ENCODE measurements at regions not wholly inside any gene's neighbourhood (a gene's known extent, or its start where the extent isn't known, plus 50 kb on each side); places are given as distances from the start of the nearest gene placed in this dataset.

GRCh38 chr2:221822416-221822815, 250.3 kb upstream of the EPHA4 start:
- DNase-seq (ENCODE audit: low spot score) = no peak

- no peak for DNase-seq (ENCODE audit: low spot score)
These were observed 246.7 kb upstream of the EPHA4 start for GRCh38 chr2:221818616-221819320.

GRCh38 chr2:221817878-221818277, 245.8 kb upstream of the EPHA4 start:
- no peak for DNase-seq (ENCODE audit: low spot score)

- no peak for DNase-seq (ENCODE audit: low spot score)
These were observed 244.9 kb upstream of the EPHA4 start for GRCh38 chr2:221817052-221817451.

- DNase-seq (ENCODE audit: low spot score) = no peak
These were observed 244.5 kb upstream of the EPHA4 start for GRCh38 chr2:221816566-221816965.

- DNase-seq (ENCODE audit: low spot score) = no peak
These were observed 238.5 kb upstream of the EPHA4 start for GRCh38 chr2:221810650-221811049.

GRCh38 chr2:221810245-221810644, 238.1 kb upstream of the EPHA4 start:
- DNase-seq (ENCODE audit: low spot score) = no peak

- no peak for DNase-seq (ENCODE audit: low spot score)
These were observed 236.4 kb upstream of the EPHA4 start for GRCh38 chr2:221808488-221808887.

GRCh38 chr2:221807706-221808105, 235.6 kb upstream of the EPHA4 start:
- DNase-seq (ENCODE audit: low spot score) = no peak

- DNase-seq (ENCODE audit: low spot score) = no peak
These were observed 230.0 kb upstream of the EPHA4 start for GRCh38 chr2:221802089-221802488.

- no peak for DNase-seq (ENCODE audit: low spot score)
These were observed 220.9 kb upstream of the EPHA4 start for GRCh38 chr2:221792971-221793521.

- DNase-seq (ENCODE audit: low spot score) = no peak
These were observed 219.7 kb upstream of the EPHA4 start for GRCh38 chr2:221791844-221792243.

GRCh38 chr2:221787561-221787960, 215.5 kb upstream of the EPHA4 start:
- DNase-seq (ENCODE audit: low spot score) = no peak

GRCh38 chr2:221786297-221786926, 214.3 kb upstream of the EPHA4 start:
- DNase-seq (ENCODE audit: low spot score) = no peak

- no peak for DNase-seq (ENCODE audit: low spot score)
These were observed 208.2 kb upstream of the EPHA4 start for GRCh38 chr2:221780281-221780688.

- DNase-seq (ENCODE audit: low spot score) = no peak
These were observed 207.5 kb upstream of the EPHA4 start for GRCh38 chr2:221779614-221780067.

- DNase-seq (ENCODE audit: low spot score) = no peak
These were observed 205.9 kb upstream of the EPHA4 start for GRCh38 chr2:221778025-221778424.

GRCh38 chr2:221777119-221777518, 205.0 kb upstream of the EPHA4 start:
- DNase-seq (ENCODE audit: low spot score) = no peak

GRCh38 chr2:221775096-221775495, 203.0 kb upstream of the EPHA4 start:
- DNase-seq (ENCODE audit: low spot score) = no peak

- DNase-seq (ENCODE audit: low spot score) = no peak
These were observed 202.0 kb upstream of the EPHA4 start for GRCh38 chr2:221774136-221774535.

GRCh38 chr2:221771297-221771696, 199.2 kb upstream of the EPHA4 start:
- DNase-seq (ENCODE audit: low spot score) = no peak

GRCh38 chr2:221767106-221768012, 195.3 kb upstream of the EPHA4 start:
- DNase-seq (ENCODE audit: low spot score) = no peak

Data from HuH-7.5 (cell line).